GM19240 (cell line): ENCODE measurements at regions not wholly inside any gene's neighbourhood (a gene's known extent, or its start where the extent isn't known, plus 50 kb on each side); places are given as distances from the start of the nearest gene placed in this dataset.
A peak's percentile ranks its signal among the peaks of the same experiment; 100 is the strongest.
"Not testable (repeated sequence)": the region's sequence is repeated elsewhere in the genome, so short reads cannot be mapped to it uniquely, and the experiment has no call there.

Experiments
- DNase-seq: peaks from one replicate; pipeline ENCODE4 v3.0.0; 2011; ENCODE audit warnings: low spot score; ENCODE audit not compliant: insufficient read length

DNA sequence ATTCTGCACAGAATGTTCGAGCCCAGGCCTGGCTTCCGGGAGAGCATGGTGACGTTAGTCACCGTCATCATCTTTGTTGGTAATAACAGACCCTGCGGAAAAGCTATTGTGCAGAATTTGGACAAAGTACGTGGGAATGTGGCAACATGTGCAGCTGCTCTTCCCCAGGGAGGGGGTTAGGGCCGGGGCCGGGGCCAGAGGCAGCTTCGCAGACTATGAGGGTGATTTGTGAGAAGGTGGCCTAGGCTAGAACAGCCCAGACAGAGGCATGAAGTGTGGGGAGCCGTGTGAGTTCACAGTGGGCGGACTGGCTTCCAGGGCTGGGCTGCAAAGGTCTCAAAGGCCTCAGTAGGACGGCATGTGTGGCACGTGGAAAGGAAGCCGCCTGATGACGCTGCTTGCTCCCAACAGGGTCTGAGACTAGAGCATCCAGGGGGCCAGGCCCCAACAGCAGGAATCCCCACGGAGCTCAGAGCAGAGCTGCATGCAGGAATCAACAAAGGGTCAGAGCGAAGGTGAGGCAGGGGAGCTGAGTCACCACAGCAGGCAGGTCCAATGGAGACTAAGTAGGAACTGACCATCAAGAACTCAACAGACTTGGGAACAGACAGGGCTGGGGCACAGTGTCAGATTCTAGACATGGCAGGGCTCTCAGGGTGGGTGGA is 109.2 kb downstream of the NPIPB11 start:
- not testable (repeated sequence) for DNase-seq

GRCh38 chr16:29296176-29296575 is 110.3 kb downstream of the NPIPB11 start:
- DNase-seq: not testable (repeated sequence)

DNA sequence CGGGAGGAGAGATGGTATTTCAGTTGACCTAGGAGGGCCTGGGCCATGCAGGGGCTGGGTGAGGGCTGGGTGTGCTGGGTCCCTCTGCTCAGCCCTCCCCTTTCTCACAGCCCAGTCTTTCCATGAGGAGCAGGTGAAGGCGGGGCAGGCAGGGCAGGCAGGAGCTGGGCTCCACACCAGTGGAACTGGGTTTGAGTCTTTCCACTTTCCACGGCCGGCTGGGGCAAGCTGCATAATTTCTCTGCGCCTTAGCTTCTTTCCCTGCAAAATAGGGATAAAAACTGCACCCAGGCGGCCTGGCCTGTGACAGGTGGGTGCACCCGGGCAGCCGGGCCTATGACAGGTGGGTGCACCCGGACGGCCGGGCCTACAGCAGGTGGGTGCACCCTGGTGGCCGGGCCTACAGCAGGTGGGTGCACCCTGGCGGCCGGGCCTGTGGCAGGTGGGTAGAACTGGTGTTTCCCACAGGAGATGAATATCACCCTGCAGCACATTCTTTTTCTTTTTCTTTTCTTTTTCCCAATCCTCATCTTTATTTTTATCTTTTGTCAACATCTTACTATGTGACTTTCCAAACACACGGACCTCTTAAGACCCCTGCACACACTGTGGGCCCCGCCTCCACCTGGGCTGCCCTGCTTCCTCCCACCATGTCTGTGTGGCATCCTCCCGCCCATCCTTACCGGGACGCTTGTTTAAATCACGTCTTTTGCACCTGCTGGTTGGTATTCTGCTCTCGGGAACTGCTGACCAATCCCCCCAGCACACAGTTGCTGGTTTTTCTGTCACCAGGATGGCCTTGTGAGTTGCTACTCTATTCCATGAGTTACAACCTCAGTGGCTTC is 111.3 kb downstream of the NPIPB11 start:
- DNase-seq: not testable (repeated sequence)

DNA sequence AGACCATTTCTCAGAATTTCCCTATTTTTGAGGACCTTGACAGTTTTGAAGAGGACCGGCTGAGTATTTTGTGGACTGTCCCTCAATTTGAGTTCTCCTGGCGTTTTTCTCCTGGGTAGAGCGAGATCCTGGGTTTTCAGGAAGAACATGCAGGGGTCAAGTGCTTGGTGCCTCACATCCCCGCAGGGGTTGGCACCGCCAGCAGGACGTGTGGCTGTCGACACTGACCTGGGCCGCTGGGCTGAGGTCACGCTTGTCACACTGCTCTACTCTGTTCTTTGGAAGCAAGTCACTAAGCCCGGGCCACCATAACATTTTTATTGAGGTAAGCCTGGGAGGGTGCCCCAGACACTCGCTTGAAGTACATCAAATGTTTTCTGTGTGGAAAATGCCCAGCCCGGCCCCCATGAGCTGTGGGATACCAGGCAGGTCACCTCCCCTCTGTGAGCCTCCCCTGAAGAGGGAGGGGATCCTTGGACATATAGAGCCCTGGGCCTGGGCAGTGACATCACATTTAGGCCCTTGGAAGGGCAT is 112.0 kb downstream of the NPIPB11 start:
- DNase-seq: not testable (repeated sequence)

GRCh38 chr16:29293545-29293944 is 113.0 kb downstream of the NPIPB11 start:
- DNase-seq: not testable (repeated sequence)

DNA sequence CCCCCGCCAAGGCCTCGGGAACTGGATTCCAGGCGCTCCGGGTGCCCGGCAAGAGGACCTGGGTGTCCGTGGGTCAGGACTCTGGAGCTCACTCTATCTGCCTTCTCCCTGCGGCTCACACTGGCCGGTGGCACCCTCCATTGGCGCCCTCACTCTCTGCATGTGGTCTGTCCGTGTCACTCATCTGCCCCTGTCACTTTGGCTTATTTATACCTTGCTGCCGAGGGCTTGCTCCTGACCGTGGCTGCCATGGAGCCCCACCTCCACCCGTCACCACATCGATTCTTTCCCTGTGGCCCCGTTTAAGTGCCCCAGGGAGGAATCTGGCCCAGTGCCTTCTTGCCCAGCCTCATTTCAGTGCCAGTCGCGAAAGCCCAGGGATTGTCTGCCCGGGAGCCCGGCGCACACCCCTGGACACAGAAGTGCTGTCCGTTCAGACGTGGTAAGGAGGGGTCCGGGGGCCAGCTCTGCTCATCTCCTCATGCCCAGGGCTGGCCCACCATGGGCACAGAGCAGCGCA is 113.5 kb downstream of the NPIPB11 start:
- DNase-seq: not testable (repeated sequence)

DNA sequence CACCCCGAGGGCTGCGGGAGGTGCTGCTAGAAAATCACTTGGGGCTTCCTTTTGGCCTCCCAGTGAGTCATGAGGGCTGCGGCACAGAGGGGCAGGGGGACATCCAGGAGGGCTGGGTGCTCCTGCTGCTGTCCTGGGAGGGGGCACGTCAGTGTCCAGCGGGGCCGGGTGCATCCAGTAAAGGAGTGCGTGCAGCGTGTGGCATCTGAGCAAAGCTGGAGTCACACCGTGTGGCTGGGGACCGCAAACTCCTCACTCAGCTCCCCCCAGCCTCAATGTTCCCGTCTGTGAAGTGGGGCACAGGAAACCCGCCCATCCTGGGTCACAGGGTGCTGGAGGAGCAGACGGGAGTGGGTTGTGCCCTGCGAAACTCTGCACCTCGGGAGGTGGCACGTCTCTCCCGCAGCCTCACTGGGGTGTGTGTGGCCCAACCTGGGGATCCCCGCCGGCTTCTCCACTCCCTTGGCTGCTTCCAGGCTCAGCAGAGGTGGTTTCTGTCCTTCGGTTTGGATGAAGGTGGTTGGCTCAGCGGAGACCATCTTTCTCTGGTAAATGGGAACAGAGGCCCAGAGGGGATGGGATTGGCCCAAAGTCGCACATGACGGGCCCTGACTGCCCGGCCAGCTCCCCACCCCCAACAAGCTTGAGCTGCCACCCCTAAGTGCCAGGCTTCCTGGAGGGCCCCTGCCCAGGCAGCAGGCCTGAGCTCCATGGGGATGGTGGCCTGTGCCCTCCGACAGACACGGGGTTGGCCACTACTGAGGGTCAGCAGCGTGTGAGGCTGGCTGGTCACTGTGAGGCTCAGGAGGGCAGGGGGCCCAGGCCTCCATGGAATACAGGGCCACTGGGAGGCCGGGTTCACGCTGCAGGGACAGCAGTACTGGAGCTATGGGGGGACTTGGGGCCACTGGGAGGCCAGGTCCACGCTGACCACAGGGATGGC is 114.9 kb downstream of the NPIPB11 start:
- DNase-seq: not testable (repeated sequence)

DNA sequence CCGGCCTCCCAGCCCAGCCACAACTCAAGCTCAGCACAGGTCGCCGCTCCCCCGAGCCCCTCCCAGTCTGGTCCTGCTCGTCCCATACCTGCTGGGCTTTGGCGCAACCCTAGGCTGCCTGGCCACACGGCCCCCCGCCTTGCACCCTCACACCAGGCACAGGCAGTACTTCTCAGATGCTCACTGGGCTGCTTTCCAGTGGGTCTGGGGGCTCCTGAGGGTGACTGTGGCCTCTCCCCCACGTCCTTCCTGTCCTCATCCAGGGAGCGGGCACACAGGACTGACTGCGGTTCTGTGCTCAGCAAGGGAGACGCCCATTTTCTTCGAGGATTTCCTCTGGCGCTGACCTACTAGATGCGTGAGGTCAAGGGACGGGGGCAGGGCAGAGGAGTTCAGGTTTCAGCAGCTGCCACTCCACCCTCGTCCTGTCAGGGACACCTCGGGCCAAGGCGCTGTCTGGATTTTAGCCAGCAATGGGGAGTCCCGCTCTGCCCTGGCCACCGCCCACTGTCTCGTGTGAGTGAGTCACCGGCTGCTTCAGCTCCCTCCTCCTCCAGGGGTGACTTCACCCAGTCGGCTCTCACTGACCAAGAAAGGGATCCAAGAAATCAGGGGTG is 115.8 kb downstream of the NPIPB11 start:
- peak; percentile 20 for DNase-seq

DNA sequence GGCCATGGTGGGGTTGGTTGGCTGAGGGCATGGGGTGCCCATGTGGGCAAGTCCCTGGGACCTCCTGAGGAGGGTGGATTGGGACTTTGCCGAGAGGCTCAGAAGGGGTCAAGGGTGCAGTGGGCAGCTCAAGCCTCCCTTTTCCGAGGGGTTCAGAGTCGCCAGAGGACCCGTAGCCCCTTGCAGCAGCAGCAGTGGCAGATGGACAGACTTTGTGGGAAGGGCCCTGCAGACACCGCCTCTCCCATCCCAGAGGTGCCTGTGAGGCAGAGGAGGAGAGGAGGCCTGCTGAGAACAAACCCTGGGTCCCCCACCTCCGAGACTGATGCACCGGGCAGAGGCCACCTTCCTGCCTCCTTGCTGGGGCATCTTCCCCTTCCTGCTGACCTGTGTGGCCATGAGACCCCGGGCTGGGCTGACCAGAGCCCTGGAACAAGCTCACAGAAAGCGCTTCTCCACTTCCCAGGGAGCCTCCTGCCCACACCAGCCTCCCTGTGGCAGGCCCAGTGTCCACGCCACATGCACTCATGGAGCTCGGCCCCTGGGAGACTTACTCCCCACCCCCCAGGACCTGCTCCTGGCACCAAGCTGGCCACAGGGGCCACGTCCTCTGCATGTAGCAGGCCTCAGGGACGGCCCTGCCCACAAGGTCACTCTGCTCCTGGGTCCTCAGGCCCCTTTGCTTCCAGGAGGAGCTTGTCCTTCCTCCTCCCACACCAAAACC is 116.8 kb downstream of the NPIPB11 start:
- DNase-seq: not testable (repeated sequence)

DNA sequence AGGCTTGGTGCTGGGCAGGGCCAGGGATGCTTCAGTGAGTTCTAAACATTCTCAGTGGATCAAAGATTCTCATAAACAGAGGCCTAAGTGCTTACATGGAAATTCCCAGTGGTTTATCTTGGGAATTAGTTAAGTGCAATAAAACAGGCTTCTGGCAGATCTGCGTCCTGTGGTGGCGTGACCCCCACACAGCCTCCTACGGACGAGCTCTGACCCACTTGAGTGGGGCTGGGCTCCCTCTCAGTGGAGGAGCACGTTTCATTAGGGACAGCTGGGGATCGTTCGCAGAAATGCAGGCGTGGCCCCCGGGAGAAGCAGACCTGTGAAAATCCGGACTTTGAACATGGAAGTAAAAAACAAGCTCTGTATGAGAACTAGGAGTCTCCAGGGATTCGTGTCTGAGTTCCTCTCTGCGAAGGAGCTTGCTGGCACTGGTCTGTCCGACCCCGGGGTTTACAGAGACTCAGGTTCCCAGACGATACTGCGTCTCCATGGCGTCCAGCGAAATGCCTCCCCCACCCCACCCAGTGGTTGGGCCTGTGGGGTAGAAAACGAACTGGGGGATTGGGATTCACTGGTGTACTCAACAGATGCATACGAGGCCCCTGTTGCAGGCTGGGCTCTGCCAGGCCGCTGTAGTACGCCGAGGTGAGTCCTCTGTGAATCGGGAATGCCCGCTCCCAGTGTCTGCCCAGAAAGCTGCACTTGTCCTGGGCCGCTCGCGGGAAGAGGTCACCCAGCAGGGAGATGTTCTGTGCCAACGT is 117.6 kb downstream of the NPIPB11 start:
- DNase-seq: not testable (repeated sequence)

DNA sequence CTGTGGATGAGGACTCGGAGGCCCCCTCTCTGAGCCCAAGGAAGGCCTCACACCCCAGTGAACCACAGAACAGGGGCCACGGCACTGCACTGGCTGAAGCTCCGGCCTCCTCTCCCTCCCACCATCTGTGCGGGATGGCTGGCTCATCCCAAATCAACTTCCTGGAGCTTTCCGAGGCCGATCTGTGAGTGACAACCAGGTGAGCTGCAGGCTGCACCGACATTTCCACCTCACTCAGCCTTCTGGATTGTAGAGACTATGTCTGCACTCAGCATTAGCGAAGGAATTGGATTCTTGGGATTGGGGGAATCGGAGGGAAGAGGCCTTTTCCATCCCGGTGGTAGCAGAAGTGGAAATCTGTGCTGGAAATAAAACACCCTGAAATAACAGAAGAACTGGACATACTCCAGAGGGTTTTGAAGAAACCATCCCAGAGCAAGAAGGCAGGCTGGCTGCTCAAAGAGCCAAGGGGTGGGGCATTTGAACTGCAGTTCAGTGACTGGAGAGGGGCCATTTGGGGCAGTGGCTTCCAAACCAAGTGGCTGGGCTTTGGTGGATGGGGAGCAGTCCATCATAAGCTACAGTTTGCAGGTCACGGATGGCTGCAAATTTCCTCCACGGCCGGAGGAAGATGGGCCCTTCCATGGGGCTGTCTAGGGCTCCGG is 118.5 kb downstream of the NPIPB11 start:
- DNase-seq: not testable (repeated sequence)

- not testable (repeated sequence) for DNase-seq
These were observed 119.3 kb downstream of the NPIPB11 start for GRCh38 chr16:29287246-29287645.

DNA sequence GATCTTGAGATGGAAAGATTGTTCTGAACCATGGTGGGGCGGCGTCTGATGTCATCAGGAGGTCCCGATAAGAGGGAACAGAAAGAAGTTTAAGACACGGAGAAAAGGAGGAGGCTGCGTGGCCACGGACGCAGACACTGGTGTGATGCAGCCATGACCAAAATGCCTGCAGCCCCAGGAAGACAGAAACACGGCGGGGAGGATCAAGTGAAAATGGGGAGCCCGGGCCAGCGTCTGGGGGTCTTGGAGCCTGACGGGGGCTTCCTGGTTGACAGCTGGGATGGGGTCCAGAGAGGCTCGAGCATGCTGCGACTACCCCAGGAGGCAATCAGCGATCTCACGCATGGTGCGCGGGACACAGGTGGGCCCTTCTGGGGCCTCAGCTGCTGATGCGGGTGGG is 119.7 kb downstream of the NPIPB11 start:
- not testable (repeated sequence) for DNase-seq

DNA sequence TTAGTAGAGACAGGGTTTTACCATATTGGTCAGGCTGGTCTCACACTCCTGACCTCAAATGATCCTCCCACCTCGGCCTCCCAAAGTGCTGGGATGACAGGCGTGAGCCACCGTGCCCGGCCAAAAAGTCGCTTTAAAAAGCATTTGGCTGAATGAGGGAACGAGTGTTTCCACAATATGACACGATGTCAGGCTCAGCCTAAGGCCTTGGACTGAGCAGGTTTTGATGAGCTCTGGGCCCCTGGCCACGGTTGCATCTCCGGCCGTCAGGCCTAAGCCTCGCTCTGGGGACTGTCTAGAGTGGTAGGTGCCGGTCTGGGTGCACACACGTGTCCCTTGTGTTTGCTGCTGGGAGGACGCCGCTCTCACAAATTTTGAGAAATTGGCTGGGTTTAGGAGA is 120.3 kb downstream of the NPIPB11 start:
- not testable (repeated sequence) for DNase-seq

GRCh38 chr16:29285151-29285885 is 121.2 kb downstream of the NPIPB11 start:
- DNase-seq: not testable (repeated sequence)

GRCh38 chr16:29284723-29285122 is 121.8 kb downstream of the NPIPB11 start:
- DNase-seq: not testable (repeated sequence)

DNA sequence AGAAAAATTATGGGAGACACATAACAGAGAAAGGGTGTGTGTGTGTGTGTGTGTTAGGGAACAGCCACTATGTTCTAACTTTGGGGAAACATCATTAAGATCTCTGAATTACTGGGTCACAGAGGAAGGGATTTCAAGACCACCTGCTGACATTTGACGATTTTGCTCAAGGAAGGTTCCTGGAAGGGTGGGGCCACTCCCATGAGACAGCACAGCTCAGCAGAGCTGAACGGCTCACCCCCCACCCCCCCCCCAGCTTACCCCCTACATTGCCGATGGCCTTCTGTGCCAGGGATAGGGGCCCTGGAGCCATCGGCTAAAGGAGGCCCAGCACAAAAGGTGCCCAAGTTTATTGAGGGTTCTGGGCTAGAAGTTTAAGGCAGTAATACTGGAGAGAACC is 122.4 kb downstream of the NPIPB11 start:
- not testable (repeated sequence) for DNase-seq
